ENCODE measurements at regions not wholly inside any gene's neighbourhood (a gene's known extent, or its start where the extent isn't known, plus 50 kb on each side); places are given as distances from the start of the nearest gene placed in this dataset.

DNA sequence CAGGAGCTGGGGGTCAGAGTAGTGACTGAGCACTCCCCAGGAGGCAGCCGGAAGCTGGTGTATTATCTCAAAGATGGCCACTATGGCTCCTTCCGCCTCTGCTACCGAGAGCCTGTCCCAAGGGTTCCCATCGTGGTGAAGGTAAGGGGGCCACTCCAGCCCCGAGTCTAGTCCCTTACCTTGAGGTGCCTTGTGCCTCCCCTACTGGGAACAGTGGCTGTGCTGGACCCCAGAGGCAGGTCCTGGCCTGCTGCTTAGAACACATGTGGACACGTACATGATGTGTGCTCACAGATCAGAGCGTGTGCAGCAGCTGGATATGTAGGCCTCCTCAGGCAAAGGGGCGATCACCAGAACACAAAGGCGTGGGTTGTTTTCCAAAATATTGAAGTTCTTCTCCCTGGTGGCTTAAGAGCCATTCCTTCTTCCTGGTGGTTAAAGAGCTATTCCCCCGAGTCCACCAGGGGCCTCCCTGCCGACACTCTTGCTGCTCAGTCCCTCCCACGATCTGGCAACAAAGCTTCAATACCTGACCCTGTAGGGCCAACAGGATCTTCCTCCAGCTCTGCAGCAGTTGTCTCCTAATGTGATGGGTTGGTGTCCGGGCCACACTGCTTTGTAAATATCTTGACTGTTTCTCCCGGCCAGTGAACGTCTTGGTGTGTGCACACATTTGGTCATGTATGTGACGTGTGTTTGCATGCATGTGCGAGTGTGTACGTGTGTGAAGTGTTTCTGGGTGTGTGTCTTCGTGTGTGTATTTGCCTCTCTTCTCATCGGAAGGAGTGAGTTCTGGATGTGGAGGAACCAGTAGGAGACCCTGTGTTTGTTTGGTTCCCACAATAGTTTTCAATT lies 68.4 kb upstream of the TINAGL1 start:
- TF ChIP-seq, protein P1, sequence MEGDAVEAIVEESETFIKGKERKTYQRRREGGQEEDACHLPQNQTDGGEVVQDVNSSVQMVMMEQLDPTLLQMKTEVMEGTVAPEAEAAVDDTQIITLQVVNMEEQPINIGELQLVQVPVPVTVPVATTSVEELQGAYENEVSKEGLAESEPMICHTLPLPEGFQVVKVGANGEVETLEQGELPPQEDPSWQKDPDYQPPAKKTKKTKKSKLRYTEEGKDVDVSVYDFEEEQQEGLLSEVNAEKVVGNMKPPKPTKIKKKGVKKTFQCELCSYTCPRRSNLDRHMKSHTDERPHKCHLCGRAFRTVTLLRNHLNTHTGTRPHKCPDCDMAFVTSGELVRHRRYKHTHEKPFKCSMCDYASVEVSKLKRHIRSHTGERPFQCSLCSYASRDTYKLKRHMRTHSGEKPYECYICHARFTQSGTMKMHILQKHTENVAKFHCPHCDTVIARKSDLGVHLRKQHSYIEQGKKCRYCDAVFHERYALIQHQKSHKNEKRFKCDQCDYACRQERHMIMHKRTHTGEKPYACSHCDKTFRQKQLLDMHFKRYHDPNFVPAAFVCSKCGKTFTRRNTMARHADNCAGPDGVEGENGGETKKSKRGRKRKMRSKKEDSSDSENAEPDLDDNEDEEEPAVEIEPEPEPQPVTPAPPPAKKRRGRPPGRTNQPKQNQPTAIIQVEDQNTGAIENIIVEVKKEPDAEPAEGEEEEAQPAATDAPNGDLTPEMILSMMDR (IDR thresholded peaks at IDR 0.05), result no peak
- TF ChIP-seq POLR2AphosphoS5 (IDR thresholded peaks at IDR 0.05) (no peak), EP300 (IDR thresholded peaks at IDR 0.05) (no peak)

All from sigmoid colon (tissue), 4 donors.